IPS-11a (cell line): ENCODE measurements at regions not wholly inside any gene's neighbourhood (a gene's known extent, or its start where the extent isn't known, plus 50 kb on each side); places are given as distances from the start of the nearest gene placed in this dataset.

ENCODE experiments used
- H3K4me3 ChIP-seq: one replicate; pipeline ENCODE4 v1.5.1; 2013; ENCODE audit warnings: low read depth, low read length, control low read depth

- no peak overlapping the region for H3K4me3 ChIP-seq
Observed at GRCh38 chr14:49527221-49527620, 59.0 kb downstream of the RPS29 start.

GRCh38 chr14:49526101-49526500 lies 60.1 kb downstream of the RPS29 start:
- no peak overlapping the region for H3K4me3 ChIP-seq

- H3K4me3 ChIP-seq = no peak overlapping the region
Observed at GRCh38 chr14:49516286-49516685, 69.9 kb downstream of the RPS29 start.

GRCh38 chr14:49512571-49512970 lies 73.6 kb downstream of the RPS29 start:
- H3K4me3 ChIP-seq = no peak overlapping the region

GRCh38 chr14:49512147-49512551 lies 74.0 kb downstream of the RPS29 start:
- no peak overlapping the region for H3K4me3 ChIP-seq

- no peak overlapping the region for H3K4me3 ChIP-seq
Observed at GRCh38 chr14:49508124-49508523, 78.1 kb downstream of the RPS29 start.

GRCh38 chr14:49506650-49507049 lies 79.5 kb downstream of the RPS29 start:
- no peak overlapping the region for H3K4me3 ChIP-seq

- no peak overlapping the region for H3K4me3 ChIP-seq
Observed at GRCh38 chr14:49505041-49505766, 81.0 kb downstream of the RPS29 start.

GRCh38 chr14:49497725-49498348 lies 88.3 kb downstream of the RPS29 start:
- no peak overlapping the region for H3K4me3 ChIP-seq

- no peak overlapping the region for H3K4me3 ChIP-seq
Observed at GRCh38 chr14:49497267-49497666, 88.9 kb downstream of the RPS29 start.

- no peak overlapping the region for H3K4me3 ChIP-seq
Observed at GRCh38 chr14:49494836-49495235, 91.3 kb downstream of the RPS29 start.

- H3K4me3 ChIP-seq = no peak overlapping the region
Observed at GRCh38 chr14:49493557-49493956, 92.6 kb downstream of the RPS29 start.

GRCh38 chr14:49492151-49492550 lies 94.0 kb downstream of the RPS29 start:
- H3K4me3 ChIP-seq = no peak overlapping the region

- no peak overlapping the region for H3K4me3 ChIP-seq
Observed at GRCh38 chr14:49489341-49489740, 96.8 kb downstream of the RPS29 start.

- H3K4me3 ChIP-seq = no peak overlapping the region
Observed at GRCh38 chr14:49487238-49487637, 98.9 kb downstream of the RPS29 start.

- H3K4me3 ChIP-seq = no peak overlapping the region
Observed at GRCh38 chr14:49485290-49485689, 100.9 kb downstream of the RPS29 start.

GRCh38 chr14:49484180-49484579 lies 102.0 kb downstream of the RPS29 start:
- H3K4me3 ChIP-seq = no peak overlapping the region

- no peak overlapping the region for H3K4me3 ChIP-seq
Observed at GRCh38 chr14:49483268-49483667, 102.9 kb downstream of the RPS29 start.

- H3K4me3 ChIP-seq = no peak overlapping the region
Observed at GRCh38 chr14:49480979-49481498, 105.1 kb downstream of the RPS29 start.

- no peak overlapping the region for H3K4me3 ChIP-seq
Observed at GRCh38 chr14:49480053-49480760, 106.0 kb downstream of the RPS29 start.

- no peak overlapping the region for H3K4me3 ChIP-seq
Observed at GRCh38 chr14:49479432-49479831, 106.7 kb downstream of the RPS29 start.

- no peak overlapping the region for H3K4me3 ChIP-seq
Observed at GRCh38 chr14:49478784-49479183, 107.4 kb downstream of the RPS29 start.
